ENCODE measurements at regions not wholly inside any gene's neighbourhood (a gene's known extent, or its start where the extent isn't known, plus 50 kb on each side); places are given as distances from the start of the nearest gene placed in this dataset.
"Not testable (repeated sequence)": the region's sequence is repeated elsewhere in the genome, so short reads cannot be mapped to it uniquely, and the experiment has no call there.

- Histone ChIP-seq H3K27ac (ENCODE audit: low read depth in 2 of 2, low read length in 1 of 2) (no peak overlapping the region), H3K36me3 (ENCODE audit: control insufficient read depth in 2 of 2, insufficient read depth in 2 of 2, low read length in 1 of 2) (no peaks in the 10 kb centered on the region), H3K27me3 (ENCODE audit: control insufficient read depth in 1 of 2, insufficient read depth in 2 of 2, low read length in 2 of 2) (no peaks in the 10 kb centered on the region), H3K4me1 (ENCODE audit: control insufficient read depth in 2 of 2, insufficient read depth in 2 of 2, low read length in 1 of 2) (no peaks in the 10 kb centered on the region), H3K4me3 (ENCODE audit: low read depth in 1 of 2, low read length in 2 of 2) (no peak overlapping the region), H3K9me3 (ENCODE audit: control insufficient read depth in 2 of 2, insufficient read depth in 1 of 2, low read depth in 1 of 2, low read length in 1 of 2) (no peaks in the 10 kb centered on the region)
- 100% methylated on average over 1 of the region's 1 CpG for WGBS, 2 donors
Observed at GRCh38 chr18:41655074-41655473, 300.0 kb upstream of the PIK3C3 start.

- Histone ChIP-seq H3K9me3 (ENCODE audit: control insufficient read depth in 2 of 2, insufficient read depth in 1 of 2, low read depth in 1 of 2, low read length in 1 of 2) (no peaks in the 10 kb centered on the region), H3K27me3 (ENCODE audit: control insufficient read depth in 1 of 2, insufficient read depth in 2 of 2, low read length in 2 of 2) (no peaks in the 10 kb centered on the region), H3K4me1 (ENCODE audit: control insufficient read depth in 2 of 2, insufficient read depth in 2 of 2, low read length in 1 of 2) (no peaks in the 10 kb centered on the region), H3K36me3 (ENCODE audit: control insufficient read depth in 2 of 2, insufficient read depth in 2 of 2, low read length in 1 of 2) (no peaks in the 10 kb centered on the region), H3K4me3 (ENCODE audit: low read depth in 1 of 2, low read length in 2 of 2) (no peak overlapping the region), H3K27ac (ENCODE audit: low read depth in 2 of 2, low read length in 1 of 2) (no peak overlapping the region)
- 55 to 59% methylated on average over 2 of the region's 2 CpGs for WGBS, 2 donors
Observed at GRCh38 chr18:41647914-41648313, 307.1 kb upstream of the PIK3C3 start.

- no peaks in the 10 kb centered on the region for H3K4me1 ChIP-seq (ENCODE audit: control insufficient read depth in 2 of 2, insufficient read depth in 2 of 2, low read length in 1 of 2)
- WGBS, 2 donors, result 68 to 71% methylated on average over 11 of the region's 11 CpGs
- H3K4me3 ChIP-seq (ENCODE audit: low read depth in 1 of 2, low read length in 2 of 2), result no peak overlapping the region
- no peaks in the 10 kb centered on the region for H3K27me3 ChIP-seq (ENCODE audit: control insufficient read depth in 1 of 2, insufficient read depth in 2 of 2, low read length in 2 of 2)
- no peaks in the 10 kb centered on the region for H3K9me3 ChIP-seq (ENCODE audit: control insufficient read depth in 2 of 2, insufficient read depth in 1 of 2, low read depth in 1 of 2, low read length in 1 of 2)
- no peak overlapping the region for H3K27ac ChIP-seq (ENCODE audit: low read depth in 2 of 2, low read length in 1 of 2)
- no peaks in the 10 kb centered on the region for H3K36me3 ChIP-seq (ENCODE audit: control insufficient read depth in 2 of 2, insufficient read depth in 2 of 2, low read length in 1 of 2)
Observed at GRCh38 chr18:41646915-41647620, 308.0 kb upstream of the PIK3C3 start.

- Histone ChIP-seq H3K4me1 (ENCODE audit: control insufficient read depth in 2 of 2, insufficient read depth in 2 of 2, low read length in 1 of 2) (no peaks in the 10 kb centered on the region), H3K36me3 (ENCODE audit: control insufficient read depth in 2 of 2, insufficient read depth in 2 of 2, low read length in 1 of 2) (no peaks in the 10 kb centered on the region), H3K4me3 (ENCODE audit: low read depth in 1 of 2, low read length in 2 of 2) (no peak overlapping the region), H3K27me3 (ENCODE audit: control insufficient read depth in 1 of 2, insufficient read depth in 2 of 2, low read length in 2 of 2) (no peaks in the 10 kb centered on the region), H3K27ac (ENCODE audit: low read depth in 2 of 2, low read length in 1 of 2) (no peak overlapping the region), H3K9me3 (ENCODE audit: control insufficient read depth in 2 of 2, insufficient read depth in 1 of 2, low read depth in 1 of 2, low read length in 1 of 2) (no peaks in the 10 kb centered on the region)
- 31 to 81% methylated on average over 1 of the region's 1 CpG for WGBS, 2 donors
Observed at GRCh38 chr18:41645589-41646360, 309.3 kb upstream of the PIK3C3 start.

- 68 to 74% methylated on average over 1 of the region's 1 CpG for WGBS, 2 donors
- H3K27ac ChIP-seq (ENCODE audit: low read depth in 2 of 2, low read length in 1 of 2), result no peak overlapping the region
- H3K4me1 ChIP-seq (ENCODE audit: control insufficient read depth in 2 of 2, insufficient read depth in 2 of 2, low read length in 1 of 2), result no peaks in the 10 kb centered on the region
- H3K9me3 ChIP-seq (ENCODE audit: control insufficient read depth in 2 of 2, insufficient read depth in 1 of 2, low read depth in 1 of 2, low read length in 1 of 2), result no peaks in the 10 kb centered on the region
- H3K4me3 ChIP-seq (ENCODE audit: low read depth in 1 of 2, low read length in 2 of 2), result no peak overlapping the region
- H3K36me3 ChIP-seq (ENCODE audit: control insufficient read depth in 2 of 2, insufficient read depth in 2 of 2, low read length in 1 of 2), result no peaks in the 10 kb centered on the region
- no peaks in the 10 kb centered on the region for H3K27me3 ChIP-seq (ENCODE audit: control insufficient read depth in 1 of 2, insufficient read depth in 2 of 2, low read length in 2 of 2)
Observed at GRCh38 chr18:41644466-41644865, 310.6 kb upstream of the PIK3C3 start.

GRCh38 chr18:41643427-41643826 is 311.6 kb upstream of the PIK3C3 start:
- Histone ChIP-seq H3K27ac (ENCODE audit: low read depth in 2 of 2, low read length in 1 of 2) (no peak overlapping the region), H3K27me3 (ENCODE audit: control insufficient read depth in 1 of 2, insufficient read depth in 2 of 2, low read length in 2 of 2) (no peaks in the 10 kb centered on the region), H3K4me3 (ENCODE audit: low read depth in 1 of 2, low read length in 2 of 2) (no peak overlapping the region), H3K9me3 (ENCODE audit: control insufficient read depth in 2 of 2, insufficient read depth in 1 of 2, low read depth in 1 of 2, low read length in 1 of 2) (no peaks in the 10 kb centered on the region), H3K4me1 (ENCODE audit: control insufficient read depth in 2 of 2, insufficient read depth in 2 of 2, low read length in 1 of 2) (no peaks in the 10 kb centered on the region), H3K36me3 (ENCODE audit: control insufficient read depth in 2 of 2, insufficient read depth in 2 of 2, low read length in 1 of 2) (no peaks in the 10 kb centered on the region)
- 77 to 80% methylated on average over 3 of the region's 3 CpGs for WGBS, 2 donors

- no peaks in the 10 kb centered on the region for H3K36me3 ChIP-seq (ENCODE audit: control insufficient read depth in 2 of 2, insufficient read depth in 2 of 2, low read length in 1 of 2)
- H3K27me3 ChIP-seq (ENCODE audit: control insufficient read depth in 1 of 2, insufficient read depth in 2 of 2, low read length in 2 of 2), result no peaks in the 10 kb centered on the region
- no peak overlapping the region for H3K4me3 ChIP-seq (ENCODE audit: low read depth in 1 of 2, low read length in 2 of 2)
- WGBS, 2 donors, result 39 to 48% methylated on average over 2 of the region's 2 CpGs
- no peaks in the 10 kb centered on the region for H3K4me1 ChIP-seq (ENCODE audit: control insufficient read depth in 2 of 2, insufficient read depth in 2 of 2, low read length in 1 of 2)
- H3K9me3 ChIP-seq (ENCODE audit: control insufficient read depth in 2 of 2, insufficient read depth in 1 of 2, low read depth in 1 of 2, low read length in 1 of 2), result no peaks in the 10 kb centered on the region
- H3K27ac ChIP-seq (ENCODE audit: low read depth in 2 of 2, low read length in 1 of 2), result no peak overlapping the region
Observed at GRCh38 chr18:41642756-41643155, 312.3 kb upstream of the PIK3C3 start.

GRCh38 chr18:41639218-41639617 is 315.8 kb upstream of the PIK3C3 start:
- H3K27ac ChIP-seq (ENCODE audit: low read depth in 2 of 2, low read length in 1 of 2), result no peak overlapping the region
- no peaks in the 10 kb centered on the region for H3K9me3 ChIP-seq (ENCODE audit: control insufficient read depth in 2 of 2, insufficient read depth in 1 of 2, low read depth in 1 of 2, low read length in 1 of 2)
- no peaks in the 10 kb centered on the region for H3K27me3 ChIP-seq (ENCODE audit: control insufficient read depth in 1 of 2, insufficient read depth in 2 of 2, low read length in 2 of 2)
- H3K36me3 ChIP-seq (ENCODE audit: control insufficient read depth in 2 of 2, insufficient read depth in 2 of 2, low read length in 1 of 2), result no peaks in the 10 kb centered on the region
- H3K4me3 ChIP-seq (ENCODE audit: low read depth in 1 of 2, low read length in 2 of 2), result no peak overlapping the region
- no peaks in the 10 kb centered on the region for H3K4me1 ChIP-seq (ENCODE audit: control insufficient read depth in 2 of 2, insufficient read depth in 2 of 2, low read length in 1 of 2)

- not testable (repeated sequence) for H3K27me3 ChIP-seq (ENCODE audit: control insufficient read depth in 1 of 2, insufficient read depth in 2 of 2, low read length in 2 of 2); H3K9me3 ChIP-seq (ENCODE audit: control insufficient read depth in 2 of 2, insufficient read depth in 1 of 2, low read depth in 1 of 2, low read length in 1 of 2); H3K27ac ChIP-seq (ENCODE audit: low read depth in 2 of 2, low read length in 1 of 2); H3K4me1 ChIP-seq (ENCODE audit: control insufficient read depth in 2 of 2, insufficient read depth in 2 of 2, low read length in 1 of 2); H3K36me3 ChIP-seq (ENCODE audit: control insufficient read depth in 2 of 2, insufficient read depth in 2 of 2, low read length in 1 of 2)
- H3K4me3 ChIP-seq (ENCODE audit: low read depth in 1 of 2, low read length in 2 of 2), result peak overlapping the region in 1 of 2 donors; percentile 15
- 84 to 85% methylated on average over 25 to 26 of the region's 26 CpGs for WGBS, 2 donors
Observed at GRCh38 chr18:41631723-41632285, 323.2 kb upstream of the PIK3C3 start.

Measured in esophagus (tissue), 2 donors.